ENCODE measurements at regions not wholly inside any gene's neighbourhood (a gene's known extent, or its start where the extent isn't known, plus 50 kb on each side); places are given as distances from the start of the nearest gene placed in this dataset.

DNA sequence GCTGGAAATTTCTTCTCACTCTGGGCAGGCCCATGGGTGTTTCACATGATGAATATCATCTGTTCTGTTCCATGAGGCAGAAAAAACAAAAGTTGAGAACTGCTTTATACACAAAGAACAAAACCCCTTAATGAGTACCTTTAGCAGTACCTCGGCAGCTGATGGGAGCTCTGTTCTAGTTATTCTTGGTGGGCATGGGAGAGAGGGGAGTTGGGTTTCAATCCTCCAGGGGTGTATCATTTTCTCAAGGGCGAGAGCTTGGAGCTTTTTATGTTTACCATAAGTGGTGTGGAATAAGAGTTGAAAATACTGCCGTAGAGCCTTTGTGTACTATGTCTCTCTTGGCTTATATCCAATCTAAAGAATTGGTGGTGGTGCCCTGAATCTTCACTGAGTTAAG lies 103.3 kb upstream of the ZNF608 start:
- intact Hi-C loops (cut with micrococcal nuclease) (no loop called here), dilution Hi-C loops (cut with MboI; ENCODE audit: extremely low pct_ligation_motif_present, low sequenced_read_pairs) (no loop called here)
- FAIRE-seq (no peak), DNase-seq (ENCODE audit: low read depth, low spot score) (no peak)
- Histone ChIP-seq H3K4me1 (ENCODE audit: control insufficient read depth, extremely low read depth, insufficient read depth, low read length) (no peaks in the 10 kb centered on the region), H3K9ac (replicated peaks; ENCODE audit: extremely low read depth, insufficient read depth, low read length) (no peak overlapping the region), H2AFZ (ENCODE audit: low read depth, low read length) (no peak overlapping the region), H3K9me1 (replicated peaks; ENCODE audit: control insufficient read depth, extremely low read depth, insufficient read depth, low read length) (no peaks in the 10 kb centered on the region), H3K36me3 (ENCODE audit: control insufficient read depth in 2 of 2, extremely low read depth in 1 of 2, insufficient read depth in 2 of 2, low read length in 2 of 2) (no peaks in the 10 kb centered on the region), H3K27ac (ENCODE audit: insufficient read depth, low read depth, low read length) (no peak overlapping the region), H3K27me3 (ENCODE audit: control insufficient read depth in 2 of 2, insufficient read depth in 2 of 2, low read length in 2 of 2) (no peaks in the 10 kb centered on the region), H3K4me2 (ENCODE audit: insufficient read depth, low read length) (no peak overlapping the region), H4K20me1 (replicated peaks; ENCODE audit: control insufficient read depth, extremely low read depth, insufficient read depth, low read length) (no peaks in the 10 kb centered on the region), H3K79me2 (ENCODE audit: control insufficient read depth, insufficient read depth, low read length) (no peaks in the 10 kb centered on the region), H3K9me3 (replicated peaks; ENCODE audit: control insufficient read depth, insufficient read depth, low read length) (no peaks in the 10 kb centered on the region), H3K4me3 (replicated peaks in 1 of 3; ENCODE audit: insufficient read depth in 1 of 3, low read depth in 1 of 3, low read length in 3 of 3) (no peak overlapping the region)
- TF ChIP-seq, protein P1, sequence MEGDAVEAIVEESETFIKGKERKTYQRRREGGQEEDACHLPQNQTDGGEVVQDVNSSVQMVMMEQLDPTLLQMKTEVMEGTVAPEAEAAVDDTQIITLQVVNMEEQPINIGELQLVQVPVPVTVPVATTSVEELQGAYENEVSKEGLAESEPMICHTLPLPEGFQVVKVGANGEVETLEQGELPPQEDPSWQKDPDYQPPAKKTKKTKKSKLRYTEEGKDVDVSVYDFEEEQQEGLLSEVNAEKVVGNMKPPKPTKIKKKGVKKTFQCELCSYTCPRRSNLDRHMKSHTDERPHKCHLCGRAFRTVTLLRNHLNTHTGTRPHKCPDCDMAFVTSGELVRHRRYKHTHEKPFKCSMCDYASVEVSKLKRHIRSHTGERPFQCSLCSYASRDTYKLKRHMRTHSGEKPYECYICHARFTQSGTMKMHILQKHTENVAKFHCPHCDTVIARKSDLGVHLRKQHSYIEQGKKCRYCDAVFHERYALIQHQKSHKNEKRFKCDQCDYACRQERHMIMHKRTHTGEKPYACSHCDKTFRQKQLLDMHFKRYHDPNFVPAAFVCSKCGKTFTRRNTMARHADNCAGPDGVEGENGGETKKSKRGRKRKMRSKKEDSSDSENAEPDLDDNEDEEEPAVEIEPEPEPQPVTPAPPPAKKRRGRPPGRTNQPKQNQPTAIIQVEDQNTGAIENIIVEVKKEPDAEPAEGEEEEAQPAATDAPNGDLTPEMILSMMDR (IDR thresholded peaks at IDR 0.05; ENCODE audit: extremely low read depth in 1 of 2, insufficient read depth in 1 of 2, low read depth in 1 of 2, low read length in 2 of 2), result no peak
- BruUV-seq (replicated peaks), result no TSS peak
- POLR2A ChIA-PET, result interaction anchor here (0.5 kb wide), 1 partner anchor 516 kb away, joined by 4 read pairs; no protein-coding TSS in a partner anchor
- CTCF ChIA-PET, result interaction anchor here (0.7 to 1.4 kb wide), 4 partner anchors 10 to 829 kb away, joined by 3 to 4 read pairs (median 3); no protein-coding TSS in a partner anchor

DNA sequence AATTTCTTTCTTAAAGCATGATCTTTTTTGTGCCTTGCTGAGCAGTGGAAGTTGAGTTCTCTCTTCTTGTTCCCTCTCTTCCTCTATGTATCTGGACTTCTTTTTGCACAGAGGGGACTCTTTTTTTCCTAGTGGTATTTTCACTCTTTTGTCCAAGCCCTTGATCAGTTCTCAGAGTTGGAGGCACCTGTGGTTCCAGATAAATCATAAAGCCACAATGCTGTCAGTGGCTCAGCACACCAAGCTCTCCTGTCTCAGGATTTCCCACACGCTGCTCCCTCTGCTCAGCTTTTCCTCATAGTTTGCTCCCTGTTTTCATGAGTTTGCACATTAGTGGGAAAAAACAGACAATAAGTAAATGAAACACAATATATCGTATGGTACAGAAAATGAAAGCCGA lies 110.3 kb upstream of the ZNF608 start:
- TF ChIP-seq, protein P2, sequence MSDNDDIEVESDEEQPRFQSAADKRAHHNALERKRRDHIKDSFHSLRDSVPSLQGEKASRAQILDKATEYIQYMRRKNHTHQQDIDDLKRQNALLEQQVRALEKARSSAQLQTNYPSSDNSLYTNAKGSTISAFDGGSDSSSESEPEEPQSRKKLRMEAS (IDR thresholded peaks at IDR 0.05; ENCODE audit: insufficient read depth, insufficient read length), result no peak
- TF ChIP-seq POLR2AphosphoS5 (IDR thresholded peaks at IDR 0.05; ENCODE audit: insufficient read depth, low read depth, low read length) (no peak), EZH2 (IDR thresholded peaks at IDR 0.05; ENCODE audit: borderline replicate concordance, low read depth, low read length, severe bottlenecking) (no peak), JUN (IDR thresholded peaks at IDR 0.05; ENCODE audit: borderline replicate concordance, insufficient read depth, insufficient read length, low read depth) (no peak), POLR2A (IDR thresholded peaks at IDR 0.05; ENCODE audit: low read depth, low read length) (no peak), FOS (IDR thresholded peaks at IDR 0.05; ENCODE audit: borderline replicate concordance, insufficient read depth, low read length) (no peak), MYC (IDR thresholded peaks at IDR 0.05; ENCODE audit: low read depth, low read length) (no peak), GATA2 (IDR thresholded peaks at IDR 0.05; ENCODE audit: insufficient read depth, insufficient read length, low read depth, low read length) (no peak)
- TF ChIP-seq, protein P1 (IDR thresholded peaks at IDR 0.05; ENCODE audit: extremely low read depth in 1 of 2, insufficient read depth in 1 of 2, low read depth in 1 of 2, low read length in 2 of 2), result no peak
- no peaks in the 10 kb centered on the region for H3K9me3 ChIP-seq (replicated peaks; ENCODE audit: control insufficient read depth, insufficient read depth, low read length)
- H3K79me2 ChIP-seq (ENCODE audit: control insufficient read depth, insufficient read depth, low read length), result no peaks in the 10 kb centered on the region
- ChIA-PET CTCF (no interaction called here), POLR2A (no interaction called here)
- H2AFZ ChIP-seq (ENCODE audit: low read depth, low read length), result no peak overlapping the region
- H3K27ac ChIP-seq (ENCODE audit: insufficient read depth, low read depth, low read length), result no peak overlapping the region
- intact Hi-C loops (cut with micrococcal nuclease) (no loop called here), dilution Hi-C loops (cut with MboI; ENCODE audit: extremely low pct_ligation_motif_present, low sequenced_read_pairs) (no loop called here)
- BruUV-seq (replicated peaks), result no TSS peak
- H4K20me1 ChIP-seq (replicated peaks; ENCODE audit: control insufficient read depth, extremely low read depth, insufficient read depth, low read length), result no peaks in the 10 kb centered on the region
- no peak overlapping the region for H3K4me2 ChIP-seq (ENCODE audit: insufficient read depth, low read length)
- H3K27me3 ChIP-seq (ENCODE audit: control insufficient read depth in 2 of 2, insufficient read depth in 2 of 2, low read length in 2 of 2), result no peaks in the 10 kb centered on the region
- H3K4me3 ChIP-seq (replicated peaks in 1 of 3; ENCODE audit: insufficient read depth in 1 of 3, low read depth in 1 of 3, low read length in 3 of 3), result no peak overlapping the region
- FAIRE-seq (no peak), DNase-seq (ENCODE audit: low read depth, low spot score) (no peak)
- no peak overlapping the region for H3K9ac ChIP-seq (replicated peaks; ENCODE audit: extremely low read depth, insufficient read depth, low read length)
- no peaks in the 10 kb centered on the region for H3K9me1 ChIP-seq (replicated peaks; ENCODE audit: control insufficient read depth, extremely low read depth, insufficient read depth, low read length)
- H3K4me1 ChIP-seq (ENCODE audit: control insufficient read depth, extremely low read depth, insufficient read depth, low read length), result no peaks in the 10 kb centered on the region
- H3K36me3 ChIP-seq (ENCODE audit: control insufficient read depth in 2 of 2, extremely low read depth in 1 of 2, insufficient read depth in 2 of 2, low read length in 2 of 2), result no peaks in the 10 kb centered on the region

Measured in endothelial cell of umbilical vein (primary cell).